ENCODE measurements at regions not wholly inside any gene's neighbourhood (a gene's known extent, or its start where the extent isn't known, plus 50 kb on each side); places are given as distances from the start of the nearest gene placed in this dataset.

- TF ChIP-seq FOXJ3 (CRISPR knock-in tag; IDR thresholded peaks at IDR 0.05) = no peak
- TF ChIP-seq TCF12 (IDR thresholded peaks at IDR 0.05) = no peak
- TF ChIP-seq, protein P1, sequence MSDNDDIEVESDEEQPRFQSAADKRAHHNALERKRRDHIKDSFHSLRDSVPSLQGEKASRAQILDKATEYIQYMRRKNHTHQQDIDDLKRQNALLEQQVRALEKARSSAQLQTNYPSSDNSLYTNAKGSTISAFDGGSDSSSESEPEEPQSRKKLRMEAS (IDR thresholded peaks at IDR 0.05; ENCODE audit: low read depth) = no peak
- no peak for TF ChIP-seq IRF3 (IDR thresholded peaks at IDR 0.05; ENCODE audit: low read depth, low read length)
- TF ChIP-seq ELF1 (IDR thresholded peaks at IDR 0.05) = no peak
- TF ChIP-seq NRF1 (IDR thresholded peaks at IDR 0.05; ENCODE audit: low read depth, low read length) = no peak
- TF ChIP-seq CHD2 (IDR thresholded peaks at IDR 0.05; ENCODE audit: low read length, partially characterized antibody) = no peak
Measured at GRCh38 chr3:74121761-74122160, 492.7 kb downstream of the CNTN3 start (continued).

GRCh38 chr3:74119221-74119620, 494.5 kb upstream of the PDZRN3 start:
- Histone ChIP-seq H3K27ac (ENCODE audit: low read depth in 2 of 2, low read length in 1 of 2) (no peak overlapping the region), H3K4me3 (ENCODE audit: low read depth in 2 of 2, low read length in 1 of 2) (no peak overlapping the region), H3K79me2 (ENCODE audit: insufficient read depth) (no peaks in the 10 kb centered on the region), H3K9me3 (no peaks in the 10 kb centered on the region), H3F3A (replicated peaks; ENCODE audit: insufficient read depth) (no peaks in the 10 kb centered on the region), H3K36me3 (replicated peaks in 1 of 2; ENCODE audit: control insufficient read depth in 1 of 2, insufficient read depth in 2 of 2, low read length in 1 of 2) (no peaks in the 10 kb centered on the region), H3K4me2 (no peak overlapping the region), H2AFZ (ENCODE audit: low read depth) (no peak overlapping the region), H4K20me1 (ENCODE audit: insufficient read depth) (no peaks in the 10 kb centered on the region), H3K9me2 (no peaks in the 10 kb centered on the region), H3K4me1 (ENCODE audit: control insufficient read depth in 1 of 2, insufficient read depth in 2 of 2, low read depth in 1 of 2, low read length in 1 of 2) (no peaks in the 10 kb centered on the region), H3K27me3 (ENCODE audit: insufficient read depth) (no peaks in the 10 kb centered on the region), H3K9ac (no peak overlapping the region)
- WGBS (ENCODE audit: low lambda C conversion rate) = 13% methylated on average over 1 of the region's 1 CpG
- ChIA-PET CTCF (no interaction called here), POLR2A (no interaction called here)
- TF ChIP-seq TEAD4 (IDR thresholded peaks at IDR 0.05; ENCODE audit: borderline replicate concordance, insufficient read depth) (no peak), FOXM1 (IDR thresholded peaks at IDR 0.05; ENCODE audit: low read depth) (no peak), SMC3 (IDR thresholded peaks at IDR 0.05; ENCODE audit: low read depth, low read length) (no peak), FOXJ3 (CRISPR knock-in tag; IDR thresholded peaks at IDR 0.05) (no peak), EZH2phosphoT487 (IDR thresholded peaks at IDR 0.05; ENCODE audit: borderline replicate concordance, low read depth) (no peak), FOSL2 (IDR thresholded peaks at IDR 0.05; ENCODE audit: borderline replicate concordance, low read depth) (no peak)
- TF ChIP-seq, protein P2, sequence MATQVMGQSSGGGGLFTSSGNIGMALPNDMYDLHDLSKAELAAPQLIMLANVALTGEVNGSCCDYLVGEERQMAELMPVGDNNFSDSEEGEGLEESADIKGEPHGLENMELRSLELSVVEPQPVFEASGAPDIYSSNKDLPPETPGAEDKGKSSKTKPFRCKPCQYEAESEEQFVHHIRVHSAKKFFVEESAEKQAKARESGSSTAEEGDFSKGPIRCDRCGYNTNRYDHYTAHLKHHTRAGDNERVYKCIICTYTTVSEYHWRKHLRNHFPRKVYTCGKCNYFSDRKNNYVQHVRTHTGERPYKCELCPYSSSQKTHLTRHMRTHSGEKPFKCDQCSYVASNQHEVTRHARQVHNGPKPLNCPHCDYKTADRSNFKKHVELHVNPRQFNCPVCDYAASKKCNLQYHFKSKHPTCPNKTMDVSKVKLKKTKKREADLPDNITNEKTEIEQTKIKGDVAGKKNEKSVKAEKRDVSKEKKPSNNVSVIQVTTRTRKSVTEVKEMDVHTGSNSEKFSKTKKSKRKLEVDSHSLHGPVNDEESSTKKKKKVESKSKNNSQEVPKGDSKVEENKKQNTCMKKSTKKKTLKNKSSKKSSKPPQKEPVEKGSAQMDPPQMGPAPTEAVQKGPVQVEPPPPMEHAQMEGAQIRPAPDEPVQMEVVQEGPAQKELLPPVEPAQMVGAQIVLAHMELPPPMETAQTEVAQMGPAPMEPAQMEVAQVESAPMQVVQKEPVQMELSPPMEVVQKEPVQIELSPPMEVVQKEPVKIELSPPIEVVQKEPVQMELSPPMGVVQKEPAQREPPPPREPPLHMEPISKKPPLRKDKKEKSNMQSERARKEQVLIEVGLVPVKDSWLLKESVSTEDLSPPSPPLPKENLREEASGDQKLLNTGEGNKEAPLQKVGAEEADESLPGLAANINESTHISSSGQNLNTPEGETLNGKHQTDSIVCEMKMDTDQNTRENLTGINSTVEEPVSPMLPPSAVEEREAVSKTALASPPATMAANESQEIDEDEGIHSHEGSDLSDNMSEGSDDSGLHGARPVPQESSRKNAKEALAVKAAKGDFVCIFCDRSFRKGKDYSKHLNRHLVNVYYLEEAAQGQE (IDR thresholded peaks at IDR 0.05; ENCODE audit: low read depth, low read length) = no peak
- DNase-seq = no peak
